ENCODE measurements at regions not wholly inside any gene's neighbourhood (a gene's known extent, or its start where the extent isn't known, plus 50 kb on each side); places are given as distances from the start of the nearest gene placed in this dataset.

DNA sequence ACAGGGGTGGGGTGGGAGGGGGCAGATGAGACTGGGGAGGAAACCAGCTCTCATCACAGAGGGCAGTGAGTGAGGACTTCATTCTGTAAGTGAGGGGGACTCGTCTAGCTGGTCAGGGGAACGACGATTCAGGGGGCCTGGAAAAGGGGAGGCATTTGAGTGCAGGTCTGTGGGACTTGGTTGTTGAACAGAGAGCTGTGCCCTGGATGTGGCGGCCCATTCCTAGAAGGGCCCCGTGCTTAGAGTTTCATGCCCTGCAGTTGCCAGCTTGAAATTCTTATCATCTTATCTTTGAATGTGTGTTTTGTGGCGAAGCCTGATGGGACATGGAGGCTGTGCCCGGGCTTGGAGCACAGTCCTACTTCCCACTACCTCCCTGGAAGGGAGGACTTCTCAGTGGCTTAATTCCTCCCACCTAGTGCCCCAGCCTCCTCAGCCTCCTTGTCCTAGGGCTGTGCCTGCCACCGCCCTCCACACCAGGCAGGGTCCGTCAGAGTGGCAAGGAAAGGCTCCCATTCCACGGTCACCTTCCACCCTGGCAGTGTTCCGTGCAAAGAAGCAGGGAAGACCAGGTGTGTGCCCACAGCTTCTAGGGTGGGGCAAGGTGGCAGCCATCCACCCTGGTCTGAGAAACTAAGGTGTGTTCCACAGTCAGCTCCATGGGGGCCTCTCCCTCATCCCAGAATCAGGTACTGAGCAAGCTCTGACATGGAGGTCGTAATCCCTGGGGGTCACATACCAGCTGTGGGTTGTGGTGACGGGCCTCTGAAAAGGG, 59.7 kb upstream of the LMO1 start:
- FAIRE-seq, result no peak
- no peak for DNase-seq (ENCODE audit: low spot score)

DNA sequence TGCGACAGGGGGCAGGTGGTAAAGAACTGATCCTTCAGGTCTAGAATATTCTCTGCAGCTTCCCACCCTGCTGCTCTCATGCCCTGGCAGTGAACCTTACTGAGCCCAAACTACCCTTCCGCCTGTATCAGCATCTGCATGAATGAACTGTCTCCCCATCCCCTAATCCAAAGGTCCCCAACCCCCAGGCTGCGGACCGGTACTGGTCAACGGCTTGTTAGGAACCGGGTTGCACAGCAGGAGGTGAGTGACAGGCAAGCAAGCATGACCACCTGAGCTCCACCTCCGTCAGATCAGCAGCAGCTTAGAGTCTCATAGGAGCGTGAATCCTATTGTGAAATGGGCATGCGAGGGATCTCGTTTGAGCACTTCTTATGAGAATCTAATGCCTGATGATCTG, 58.2 kb upstream of the LMO1 start:
- DNase-seq (ENCODE audit: low spot score), result no peak
- FAIRE-seq, result no peak

DNA sequence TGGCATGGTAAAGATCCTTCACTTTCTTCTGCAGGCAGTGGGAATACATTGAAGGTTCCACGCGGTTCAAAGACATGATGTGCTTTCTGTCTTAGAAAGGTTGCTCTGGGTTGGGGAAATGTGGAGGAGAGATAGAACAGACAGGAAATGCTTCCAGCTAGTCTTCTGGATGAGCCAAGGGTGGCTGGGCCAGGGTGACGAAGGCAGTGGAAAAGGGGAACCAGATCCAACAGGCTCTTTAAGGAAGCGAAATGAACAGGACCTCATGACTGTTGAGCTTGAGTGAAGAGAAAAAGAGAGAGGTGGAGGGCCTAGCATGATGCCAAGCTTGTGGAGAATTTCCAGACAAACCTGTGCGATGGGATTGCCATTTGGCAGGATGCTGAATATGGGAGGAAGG, 56.4 kb upstream of the LMO1 start:
- DNase-seq (ENCODE audit: low spot score), result no peak
- no peak for FAIRE-seq

DNA sequence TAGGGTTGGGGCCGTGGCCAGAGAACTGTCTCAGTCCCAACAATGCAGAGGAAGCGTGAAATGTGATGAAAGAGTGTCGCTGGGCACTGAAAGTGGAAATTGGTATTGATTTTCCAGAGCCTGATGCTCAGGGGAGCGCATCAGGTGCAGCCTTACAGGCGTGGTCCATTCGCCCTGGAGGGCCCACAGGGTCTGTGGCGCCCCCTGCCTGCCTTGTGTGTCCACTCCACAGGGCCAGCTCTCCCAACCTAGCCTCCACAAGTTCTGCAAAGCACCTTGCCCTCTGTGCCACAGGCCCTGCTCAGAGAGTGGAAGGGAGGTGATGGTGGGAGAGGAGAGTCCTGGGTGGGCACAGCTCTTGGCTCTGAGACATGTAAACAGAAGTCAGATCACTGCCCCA, 54.9 kb upstream of the LMO1 start:
- no peak for DNase-seq (ENCODE audit: low spot score)
- no peak for FAIRE-seq

DNA sequence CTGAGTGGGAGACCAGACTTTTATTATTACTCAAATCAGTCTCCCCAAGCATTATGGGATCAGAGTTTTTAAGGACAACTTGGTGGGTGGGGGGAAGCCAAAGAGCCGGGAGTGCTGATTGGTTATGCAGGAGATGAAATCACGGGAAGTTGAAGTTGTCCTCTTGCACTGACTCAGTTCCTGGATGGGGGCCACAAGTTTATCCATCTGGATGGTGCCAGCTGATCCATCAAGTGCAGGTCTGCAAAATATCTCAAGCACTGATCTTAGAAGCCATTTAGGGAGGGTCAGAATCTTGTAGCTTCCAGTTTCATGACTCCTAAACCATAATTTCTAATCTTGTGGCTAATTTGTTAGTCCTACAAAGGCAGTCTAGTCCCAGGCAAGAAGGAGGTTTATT, 53.5 kb upstream of the LMO1 start:
- DNase-seq (ENCODE audit: low spot score), result no peak
- FAIRE-seq, result no peak

DNA sequence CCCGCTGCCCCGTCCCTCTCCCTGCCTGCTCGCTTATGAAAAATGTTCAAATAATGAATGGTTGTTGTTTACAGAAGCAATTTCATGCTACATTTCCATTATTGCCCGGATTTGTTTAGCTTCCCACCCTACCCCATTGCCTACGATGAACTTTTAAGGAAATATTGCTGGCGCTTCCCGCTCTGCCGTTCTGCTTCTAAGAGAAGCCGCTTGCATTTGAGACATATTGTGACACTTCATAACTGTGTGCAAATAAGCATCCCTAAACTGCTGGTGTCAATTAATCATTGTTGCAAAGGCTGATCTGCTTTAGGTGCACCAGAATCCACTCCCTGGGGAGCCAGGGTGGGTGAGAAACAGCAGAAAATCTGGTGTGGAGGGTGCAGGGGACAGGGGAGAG, 52.3 kb upstream of the LMO1 start:
- DNase-seq (ENCODE audit: low spot score) (no peak), FAIRE-seq (no peak)

DNA sequence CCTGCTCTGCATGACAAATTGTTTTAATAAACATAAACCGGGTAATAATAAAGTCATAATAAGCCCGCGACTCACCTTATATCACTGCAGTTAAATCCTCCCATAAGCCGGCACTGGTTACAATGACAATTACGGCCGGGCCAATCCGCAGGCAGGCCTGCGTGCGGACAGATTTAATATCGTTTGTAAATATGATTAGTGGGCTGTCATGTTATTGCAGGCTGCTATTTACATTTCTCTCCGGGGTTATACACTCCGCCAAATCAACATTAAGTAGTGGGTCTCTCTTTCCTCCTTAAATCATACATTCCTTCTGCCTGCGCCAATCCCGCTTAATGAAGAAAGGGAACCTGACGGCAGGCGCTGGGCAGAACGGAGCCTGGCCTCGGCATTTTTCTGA, 51.8 kb upstream of the LMO1 start:
- no peak for FAIRE-seq
- no peak for DNase-seq (ENCODE audit: low spot score)

DNA sequence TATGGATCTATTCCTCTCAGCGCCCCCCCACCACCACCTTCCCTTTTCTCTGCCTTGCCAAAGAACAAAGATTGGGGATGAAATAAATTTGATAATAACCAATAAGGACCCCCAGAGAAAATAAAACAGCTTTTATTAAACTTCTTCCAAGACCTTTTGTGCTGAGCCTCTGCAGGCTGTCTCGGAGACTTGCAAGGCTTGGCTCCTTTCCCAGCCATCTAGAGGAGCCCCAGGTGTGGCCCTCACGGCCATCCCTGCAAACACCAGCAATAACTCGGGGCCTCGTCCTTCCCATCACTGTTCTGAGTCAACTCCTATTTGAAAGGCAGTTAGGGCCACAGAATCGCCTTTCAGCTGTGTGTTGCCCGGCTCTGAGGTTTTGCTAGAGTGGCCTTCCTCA, 51.2 kb upstream of the LMO1 start:
- no peak for FAIRE-seq
- DNase-seq (ENCODE audit: low spot score), result no peak

DNA sequence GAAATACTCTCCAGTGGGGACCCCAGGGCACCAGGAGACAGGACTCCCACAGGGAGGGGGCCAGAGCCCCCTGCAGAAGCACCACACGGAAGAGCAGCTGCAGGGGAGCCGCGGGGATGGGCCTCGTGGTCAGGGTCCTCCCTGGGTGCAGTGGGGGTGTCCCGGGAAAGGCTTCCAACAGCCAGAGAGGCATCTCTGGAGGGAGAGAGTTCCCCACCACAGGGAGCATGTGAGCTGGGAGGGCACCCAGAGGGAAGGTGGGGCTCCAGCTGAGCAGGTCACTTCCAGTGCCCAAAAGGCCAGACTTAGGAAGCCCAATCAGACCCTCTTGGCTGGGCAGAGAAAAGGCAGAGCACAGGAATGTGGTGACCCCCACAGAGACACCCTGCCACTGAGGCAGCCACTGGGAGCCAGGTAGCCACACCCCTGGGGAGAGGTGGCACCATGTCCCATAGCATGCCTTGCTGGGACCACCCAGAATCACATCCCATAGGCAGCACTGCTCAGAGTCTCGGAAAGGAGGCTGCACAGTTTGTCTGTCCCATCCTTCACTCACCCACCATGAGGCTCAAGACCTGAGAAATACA, 49.9 kb upstream of the LMO1 start:
- DNase-seq (ENCODE audit: low spot score), result no peak
- no peak for FAIRE-seq
